H9 (cell line): ENCODE measurements at regions not wholly inside any gene's neighbourhood (a gene's known extent, or its start where the extent isn't known, plus 50 kb on each side); places are given as distances from the start of the nearest gene placed in this dataset.

Source experiments
- DNase-seq: peaks from one replicate; pipeline ENCODE4 v3.0.0-alpha.2; 2017
- H2AFZ ChIP-seq: one replicate; pipeline ENCODE4 v1.6.1; 2013; ENCODE audit warnings: mild to moderate bottlenecking, low read length, control low read depth, moderate library complexity
- H2AK5ac ChIP-seq: 2 replicates; pipeline ENCODE4 v1.6.1; 2013; ENCODE audit warnings: low read length, control low read depth, mixed read lengths; ENCODE audit not compliant: insufficient read length
- H2BK120ac ChIP-seq: one replicate; pipeline ENCODE4 v1.6.1; 2013; ENCODE audit warnings: low read depth, mild to moderate bottlenecking, low read length, control low read depth, inconsistent platforms; ENCODE audit not compliant: poor library complexity, severe bottlenecking
- H2BK12ac ChIP-seq: 2 replicates; pipeline ENCODE4 v1.6.1; 2013; ENCODE audit warnings: low read length, control low read depth, mixed read lengths, low read depth; ENCODE audit not compliant: insufficient read length
- H2BK15ac ChIP-seq: 2 replicates; pipeline ENCODE4 v1.6.1; 2013; ENCODE audit warnings: low read depth, low read length, control low read depth
- H2BK20ac ChIP-seq: one replicate; pipeline ENCODE4 v1.6.1; 2013; ENCODE audit warnings: low read depth, mild to moderate bottlenecking, low read length, control low read depth, inconsistent platforms; ENCODE audit not compliant: poor library complexity, severe bottlenecking
- H2BK5ac ChIP-seq: 2 replicates; pipeline ENCODE4 v1.6.1; 2013; ENCODE audit warnings: low read length, control low read depth, mixed read lengths; ENCODE audit not compliant: insufficient read length
- H3K14ac ChIP-seq: 2 replicates; pipeline ENCODE4 v1.6.1; 2013; ENCODE audit warnings: low read length, control low read depth; ENCODE audit not compliant: insufficient read depth
- H3K18ac ChIP-seq: 2 replicates; pipeline ENCODE4 v1.6.1; 2013; ENCODE audit warnings: low read depth, mild to moderate bottlenecking, mixed read lengths, low read length, control low read depth; ENCODE audit not compliant: insufficient read length
- H3K23ac ChIP-seq: 2 replicates; pipeline ENCODE4 v1.6.1; 2013; ENCODE audit warnings: low read length, control low read depth, mixed read lengths, low read depth; ENCODE audit not compliant: insufficient read length
- H3K23me2 ChIP-seq: 2 replicates; pipeline ENCODE4 v1.6.1; 2013; ENCODE audit warnings: low read depth, mild to moderate bottlenecking, mixed read lengths, low read length, control low read depth; ENCODE audit not compliant: insufficient read length, poor library complexity, severe bottlenecking
- H3K27ac ChIP-seq: 2 replicates; pipeline ENCODE4 v1.5.1; 2013; ENCODE audit warnings: low read length, control low read depth, mixed read lengths, low read depth; ENCODE audit not compliant: insufficient read length
- H3K27me3 ChIP-seq: 2 replicates; pipeline ENCODE4 v1.6.1; 2013; ENCODE audit warnings: low read length, control low read depth, inconsistent platforms; ENCODE audit not compliant: insufficient read depth
- H3K4ac ChIP-seq: 2 replicates; pipeline ENCODE4 v1.6.1; 2013; ENCODE audit warnings: low read depth, mild to moderate bottlenecking, control low read depth, inconsistent platforms, low read length, moderate library complexity
- H3K4me1 ChIP-seq: 2 replicates; pipeline ENCODE4 v1.6.1; 2013; ENCODE audit warnings: low read length, control low read depth, inconsistent platforms; ENCODE audit not compliant: insufficient read depth
- H3K4me2 ChIP-seq: 2 replicates; pipeline ENCODE4 v1.6.1; 2013; ENCODE audit warnings: low read length, control low read depth, mixed read lengths; ENCODE audit not compliant: insufficient read length, insufficient read depth
- H3K56ac ChIP-seq: 2 replicates; pipeline ENCODE4 v1.6.1; 2013; ENCODE audit warnings: low read depth, mild to moderate bottlenecking, mixed read lengths, low read length, control low read depth; ENCODE audit not compliant: insufficient read length
- H3K79me1 ChIP-seq: 2 replicates; pipeline ENCODE4 v1.6.1; 2013; ENCODE audit warnings: low read depth, mild to moderate bottlenecking, moderate library complexity, low read length, control low read depth, inconsistent platforms; ENCODE audit not compliant: insufficient read depth, poor library complexity, severe bottlenecking
- H3K79me2 ChIP-seq: 2 replicates; pipeline ENCODE4 v1.6.1; 2013; ENCODE audit warnings: low read length, control low read depth, inconsistent platforms; ENCODE audit not compliant: insufficient read depth
- H3K9ac ChIP-seq: 2 replicates; pipeline ENCODE4 v1.6.1; 2013; ENCODE audit warnings: low read length, control low read depth, mixed read lengths; ENCODE audit not compliant: insufficient read length; ENCODE audit errors: extremely low read depth
- H3K9me3 ChIP-seq: one replicate; pipeline ENCODE4 v1.6.1; 2013; ENCODE audit warnings: low read depth, low read length, inconsistent platforms; ENCODE audit not compliant: control insufficient read depth
- H3T11ph ChIP-seq: one replicate; pipeline ENCODE4 v1.6.1; 2013; ENCODE audit warnings: mild to moderate bottlenecking, low read length, control low read depth, inconsistent platforms
- H4K20me1 ChIP-seq: one replicate; pipeline ENCODE4 v1.6.1; 2013; ENCODE audit not compliant: control insufficient read depth, insufficient read length, insufficient read depth
- H4K5ac ChIP-seq: 2 replicates; pipeline ENCODE4 v1.6.1; 2013; ENCODE audit warnings: low read depth, mild to moderate bottlenecking, mixed read lengths, low read length, control low read depth; ENCODE audit not compliant: insufficient read length
- H4K8ac ChIP-seq: replicated peaks from 2 replicates; pipeline ENCODE4 v1.6.1; 2013; ENCODE audit warnings: low read length, control low read depth, mixed read lengths, low read depth; ENCODE audit not compliant: insufficient read length
- H4K91ac ChIP-seq: 2 replicates; pipeline ENCODE4 v1.6.1; 2013; ENCODE audit warnings: low read depth, mild to moderate bottlenecking, moderate library complexity, mixed read lengths, low read length, control low read depth; ENCODE audit not compliant: insufficient read length
- H3K27ac Mint-ChIP-seq, 3 experiments: 2 replicates in 2 of 3; 3 replicates in 1 of 3; pipeline ENCODE4 v1.8.0; 2020 to 2021; ENCODE audit warnings: mixed read lengths in 3 of 3, mild to moderate bottlenecking in 1 of 3, moderate library complexity in 1 of 3
- H3K27me3 Mint-ChIP-seq: 2 replicates; pipeline ENCODE4 v1.8.0; 2021; ENCODE audit warnings: low read depth, mild to moderate bottlenecking, moderate library complexity, mixed read lengths
- H3K36me3 Mint-ChIP-seq, 3 experiments: 2 replicates in 2 of 3; 3 replicates in 1 of 3; pipeline ENCODE4 v1.8.0; 2020 to 2021; ENCODE audit warnings: low read depth in 3 of 3, mixed read lengths in 3 of 3; ENCODE audit not compliant: insufficient read depth in 1 of 3
- H3K4me1 Mint-ChIP-seq, 2 experiments: 2 replicates each; pipeline ENCODE4 v1.8.0; 2020; ENCODE audit warnings: mixed read lengths in 2 of 2
- H3K4me3 Mint-ChIP-seq, 2 experiments: 2 replicates in 1 of 2; 3 replicates in 1 of 2; pipeline ENCODE4 v1.8.0; 2020 to 2021; ENCODE audit warnings: mild to moderate bottlenecking in 2 of 2, mixed read lengths in 2 of 2, moderate library complexity in 1 of 2
- H3K9me3 Mint-ChIP-seq, 2 experiments: 2 replicates in 1 of 2; 3 replicates in 1 of 2; pipeline ENCODE4 v1.8.0; 2020; ENCODE audit warnings: mild to moderate bottlenecking in 2 of 2, mixed read lengths in 2 of 2, moderate library complexity in 1 of 2
- CTCF ChIP-seq: fragments of 200-600 bp; sonication (generic); conservative IDR thresholded peaks from 3 replicates; pipeline ENCODE4 v1.8.0; 2021; ENCODE audit warnings: antibody characterized with exemption, mild to moderate bottlenecking
- WGBS: extraction: QIAGEN DNeasy Blood & Tissue Kit; methylation state at CpG from one replicate; pipeline ENCODE4 v1.1.7; 2013; ENCODE audit warnings: missing lambda C conversion rate, low lambda C conversion rate, mixed read lengths; ENCODE audit not compliant: insufficient read length; ENCODE audit errors: extremely low coverage; 5-methylcytosine and 5-hydroxymethylcytosine counted together

- Histone ChIP-seq H2BK12ac (no peak overlapping the region), H3K27me3 (no peaks in the 10 kb centered on the region), H3K23ac (no peak overlapping the region), H3T11ph (no peak overlapping the region), H2BK20ac (no peak overlapping the region), H3K79me1 (no peaks in the 10 kb centered on the region), H4K8ac (no peak overlapping the region), H2AFZ (no peak overlapping the region), H3K23me2 (no peaks in the 10 kb centered on the region), H3K4me1 (no peaks in the 10 kb centered on the region), H3K56ac (no peak overlapping the region), H3K14ac (no peak overlapping the region), H4K5ac (no peak overlapping the region), H3K79me2 (no peaks in the 10 kb centered on the region), H3K27ac (no peak overlapping the region), H2BK120ac (no peak overlapping the region), H3K4ac (no peak overlapping the region), H2BK15ac (no peak overlapping the region), H3K18ac (no peak overlapping the region), H3K9ac (no peak overlapping the region), H2BK5ac (no peak overlapping the region), H4K91ac (no peak overlapping the region), H3K4me2 (no peak overlapping the region), H2AK5ac (no peak overlapping the region), H4K20me1 (no peaks in the 10 kb centered on the region), H3K9me3 (no peaks in the 10 kb centered on the region)
- Mint-ChIP-seq H3K36me3 (peaks cover 3 to 5% (median 3%) of the 10 kb centered on the region in 3 experiments; a peak in 5 of 7 replicates), H3K4me1 (peaks cover 2 to 3% of the 10 kb centered on the region in 2 experiments; a peak in 3 of 4 replicates), H3K27ac (no peak overlapping the region), H3K4me3 (no peak overlapping the region), H3K27me3 (no peaks in the 10 kb centered on the region), H3K9me3 (peaks cover 4 to 5% of the 10 kb centered on the region in 2 experiments)
- no CpG with 5 or more reads among the region's 2 CpGs for WGBS
- no peak for DNase-seq
- TF ChIP-seq CTCF = no peak
These were observed 97.4 kb upstream of the JAZF1 start for GRCh38 chr7:28277958-28278357.
